ENCODE measurements at regions not wholly inside any gene's neighbourhood (a gene's known extent, or its start where the extent isn't known, plus 50 kb on each side); places are given as distances from the start of the nearest gene placed in this dataset.

DNA sequence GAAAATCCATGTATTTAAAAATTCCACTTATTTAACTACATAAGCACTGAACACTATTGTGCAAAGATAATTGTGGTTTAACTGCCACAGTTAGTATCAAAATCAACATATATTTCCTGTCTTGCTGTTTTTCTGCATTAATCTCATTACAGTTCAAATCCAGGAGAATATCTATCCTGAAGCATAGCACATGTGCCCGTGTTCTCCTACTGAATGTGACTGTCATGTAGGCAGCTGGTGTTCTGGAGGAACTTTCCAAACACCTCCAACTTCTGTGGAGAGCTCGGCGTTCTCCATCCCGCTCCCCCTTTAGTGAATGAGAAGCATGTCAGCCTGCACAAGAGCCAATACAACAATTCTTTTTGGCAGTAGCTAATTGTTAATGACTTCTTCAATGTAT lies 76.4 kb upstream of the IKZF1 start:
- whole genome bisulfite sequencing (ENCODE audit: insufficient coverage), result no CpG with 5 or more reads among the region's 4 CpGs
- Mint-ChIP-seq H3K4me1 (peaks cover 28% of the 10 kb centered on the region), H3K9me3 (peaks cover 4 to 10% (median 7%) of the 10 kb centered on the region in 7 donors), H3K4me3 (peak overlapping the region in 1 of 2 donors; percentile 78), H3K27me3 (ENCODE audit: low read depth in 3 of 3) (peaks cover 0 to 3% (median 0%) of the 10 kb centered on the region in 3 donors), H3K27ac (peak overlapping the region; percentile 74 to 86 (median 76)), H3K36me3 (peaks cover 0 to 1% of the 10 kb centered on the region in 2 donors)
- H3K36me3 ChIP-seq (replicated peaks in 1 of 2; ENCODE audit: control insufficient read depth in 1 of 2, insufficient read depth in 2 of 2, low read length in 2 of 2), result no peaks in the 10 kb centered on the region
- no peaks in the 10 kb centered on the region for H3K27me3 ChIP-seq (ENCODE audit: control insufficient read depth in 2 of 2, insufficient read depth in 2 of 2, low read length in 2 of 2)
- H2AFZ ChIP-seq (ENCODE audit: insufficient read depth, low read depth, low read length, poor library complexity, severe bottlenecking), result no peak overlapping the region
- TF ChIP-seq, protein P1, sequence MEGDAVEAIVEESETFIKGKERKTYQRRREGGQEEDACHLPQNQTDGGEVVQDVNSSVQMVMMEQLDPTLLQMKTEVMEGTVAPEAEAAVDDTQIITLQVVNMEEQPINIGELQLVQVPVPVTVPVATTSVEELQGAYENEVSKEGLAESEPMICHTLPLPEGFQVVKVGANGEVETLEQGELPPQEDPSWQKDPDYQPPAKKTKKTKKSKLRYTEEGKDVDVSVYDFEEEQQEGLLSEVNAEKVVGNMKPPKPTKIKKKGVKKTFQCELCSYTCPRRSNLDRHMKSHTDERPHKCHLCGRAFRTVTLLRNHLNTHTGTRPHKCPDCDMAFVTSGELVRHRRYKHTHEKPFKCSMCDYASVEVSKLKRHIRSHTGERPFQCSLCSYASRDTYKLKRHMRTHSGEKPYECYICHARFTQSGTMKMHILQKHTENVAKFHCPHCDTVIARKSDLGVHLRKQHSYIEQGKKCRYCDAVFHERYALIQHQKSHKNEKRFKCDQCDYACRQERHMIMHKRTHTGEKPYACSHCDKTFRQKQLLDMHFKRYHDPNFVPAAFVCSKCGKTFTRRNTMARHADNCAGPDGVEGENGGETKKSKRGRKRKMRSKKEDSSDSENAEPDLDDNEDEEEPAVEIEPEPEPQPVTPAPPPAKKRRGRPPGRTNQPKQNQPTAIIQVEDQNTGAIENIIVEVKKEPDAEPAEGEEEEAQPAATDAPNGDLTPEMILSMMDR (IDR thresholded peaks at IDR 0.05), result no peak
- peaks cover 19 to 32% of the 10 kb centered on the region in 2 donors for H3K4me1 ChIP-seq (ENCODE audit: control insufficient read depth in 1 of 2, insufficient read depth in 2 of 2, low read length in 2 of 2)
- H3K79me2 ChIP-seq (ENCODE audit: insufficient read depth, low read length), result no peaks in the 10 kb centered on the region
- intact Hi-C loops (cut with micrococcal nuclease), result loop anchor here (5.0 kb wide), 2 partner anchors 74 to 129 kb away; partner anchors contain the start of gene IKZF1 (in 1 of the 2)
- H3K9ac ChIP-seq (ENCODE audit: insufficient read depth, low read length, poor library complexity, severe bottlenecking), result no peak overlapping the region
- peaks cover 0 to 6% of the 10 kb centered on the region in 2 donors for H3K9me3 ChIP-seq (replicated peaks in 1 of 2; ENCODE audit: control insufficient read depth in 1 of 2, insufficient read depth in 1 of 2, low read length in 2 of 2)
- no peak for DNase-seq
- no peaks in the 10 kb centered on the region for H4K20me1 ChIP-seq (ENCODE audit: insufficient read depth, low read length)
- peak overlapping the region; percentile 56 for H3K4me2 ChIP-seq (replicated peaks; ENCODE audit: extremely low read depth, low read length, poor library complexity, severe bottlenecking)
- no peak overlapping the region for H3K4me3 ChIP-seq (replicated peaks in 1 of 3; ENCODE audit: low read depth in 2 of 3, low read length in 3 of 3)
- H3K27ac ChIP-seq (ENCODE audit: low read depth in 1 of 2, low read length in 2 of 2), result peak overlapping the region in 1 of 2 donors; percentile 67

DNA sequence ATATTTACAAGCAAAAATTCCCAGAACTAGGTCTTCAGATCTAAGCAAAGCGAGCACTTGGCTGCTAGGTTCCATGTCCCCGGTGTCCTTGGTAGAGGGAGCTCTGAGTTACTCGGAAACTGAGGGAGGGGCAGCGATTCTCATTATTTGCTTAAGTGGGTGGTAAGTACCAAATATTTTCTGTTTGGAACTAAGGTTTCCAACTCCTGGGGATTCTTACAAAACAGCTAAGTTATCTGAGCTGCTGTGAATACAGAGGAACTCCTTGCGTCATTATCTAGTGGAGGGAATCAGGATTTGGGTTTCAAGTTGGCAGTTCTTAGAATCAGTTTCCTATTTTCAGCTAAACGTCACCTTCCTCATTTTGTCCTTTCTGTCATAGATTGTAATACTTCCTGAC lies 76.8 kb upstream of the IKZF1 start:
- H3K9me3 ChIP-seq (replicated peaks in 1 of 2; ENCODE audit: control insufficient read depth in 1 of 2, insufficient read depth in 1 of 2, low read length in 2 of 2), result peaks cover 0 to 9% of the 10 kb centered on the region in 2 donors
- TF ChIP-seq, protein P1 (IDR thresholded peaks at IDR 0.05), result no peak
- WGBS (ENCODE audit: insufficient coverage), result 39% methylated on average over 3 of the region's 6 CpGs
- H2AFZ ChIP-seq (ENCODE audit: insufficient read depth, low read depth, low read length, poor library complexity, severe bottlenecking), result no peak overlapping the region
- H3K27me3 ChIP-seq (ENCODE audit: control insufficient read depth in 2 of 2, insufficient read depth in 2 of 2, low read length in 2 of 2), result no peaks in the 10 kb centered on the region
- peaks cover 19 to 32% of the 10 kb centered on the region in 2 donors for H3K4me1 ChIP-seq (ENCODE audit: control insufficient read depth in 1 of 2, insufficient read depth in 2 of 2, low read length in 2 of 2)
- Mint-ChIP-seq H3K4me1 (peaks cover 28% of the 10 kb centered on the region), H3K36me3 (peaks cover 0 to 1% of the 10 kb centered on the region in 2 donors), H3K4me3 (peak overlapping the region; percentile 24 to 65), H3K27ac (peak overlapping the region; percentile 74 to 91 (median 79)), H3K9me3 (peaks cover 3 to 10% (median 6%) of the 10 kb centered on the region in 7 donors), H3K27me3 (ENCODE audit: low read depth in 3 of 3) (peaks cover 0 to 3% (median 0%) of the 10 kb centered on the region in 3 donors)
- H3K4me3 ChIP-seq (replicated peaks in 1 of 3; ENCODE audit: low read depth in 2 of 3, low read length in 3 of 3), result peak overlapping the region in 1 of 3 experiments; percentile 42
- no peaks in the 10 kb centered on the region for H3K79me2 ChIP-seq (ENCODE audit: insufficient read depth, low read length)
- intact Hi-C loops (cut with micrococcal nuclease), result loop anchor here (5.0 kb wide), 2 partner anchors 75 to 130 kb away; partner anchors contain the start of gene IKZF1 (in 1 of the 2)
- H3K4me2 ChIP-seq (replicated peaks; ENCODE audit: extremely low read depth, low read length, poor library complexity, severe bottlenecking), result peak overlapping the region; percentile 56
- H3K36me3 ChIP-seq (replicated peaks in 1 of 2; ENCODE audit: control insufficient read depth in 1 of 2, insufficient read depth in 2 of 2, low read length in 2 of 2), result no peaks in the 10 kb centered on the region
- peak; percentile 48 to 80 (median 79) for DNase-seq
- no peaks in the 10 kb centered on the region for H4K20me1 ChIP-seq (ENCODE audit: insufficient read depth, low read length)
- H3K9ac ChIP-seq (ENCODE audit: insufficient read depth, low read length, poor library complexity, severe bottlenecking), result no peak overlapping the region
- peak overlapping the region; percentile 4 to 67 for H3K27ac ChIP-seq (ENCODE audit: low read depth in 1 of 2, low read length in 2 of 2)
